PC-3 (cell line): ENCODE measurements at regions not wholly inside any gene's neighbourhood (a gene's known extent, or its start where the extent isn't known, plus 50 kb on each side); places are given as distances from the start of the nearest gene placed in this dataset.

Experiments
- ATAC-seq: fragments of 200-7000 bp; cut with Tn5 transposase; 2 replicates; pipeline ENCODE4 v1.9.1; 2020; ENCODE audit warnings: mild to moderate bottlenecking, moderate library complexity
- BruUV-seq: library from RNA; stranded (reverse); fragments of 400-500 nt; replicated peaks from 2 replicates; lab custom pipeline; 2021; lab: Mats Ljungman, UMichigan
- CTCF ChIA-PET: fragments of 300-600 bp; sonication (Branson Sonifier 250); formaldehyde crosslinking; loops from one replicate; lab custom pipeline; 2022; ENCODE audit warnings: antibody characterized with exemption; lab: Charles Lee
- POLR2A ChIA-PET: fragments of 300-600 bp; sonication (Branson Sonifier 250); formaldehyde crosslinking; loops from one replicate; lab custom pipeline; 2022; ENCODE audit warnings: antibody characterized with exemption; ENCODE audit not compliant: unreplicated experiment; lab: Charles Lee
- DNase-seq: peaks from one replicate; pipeline ENCODE4 v3.0.0-alpha.2; 2015
- H2AFZ ChIP-seq: fragments of 300-600 bp; sonication (generic); 2 replicates; pipeline ENCODE4 v1.6.0; 2016; ENCODE audit warnings: antibody characterized with exemption, low read length
- H3F3A ChIP-seq: fragments of 300-600 bp; sonication (generic); one replicate; pipeline ENCODE4 v1.6.0; 2017; ENCODE audit warnings: antibody characterized with exemption, low read length, control low read depth, mild to moderate bottlenecking; ENCODE audit not compliant: unreplicated experiment
- H3K27ac ChIP-seq: fragments of 300-600 bp; sonication (generic); 2 replicates; pipeline ENCODE4 v1.5.1; 2016; ENCODE audit warnings: mild to moderate bottlenecking, low read length
- H3K27me3 ChIP-seq: fragments of 300-600 bp; sonication (generic); 2 replicates; pipeline ENCODE4 v1.6.1; 2016; ENCODE audit warnings: low read length, mixed read lengths
- H3K36me3 ChIP-seq: fragments of 300-600 bp; sonication (generic); 2 replicates; pipeline ENCODE4 v1.6.1; 2016; ENCODE audit warnings: low read depth, mixed run types, low read length, mixed read lengths
- H3K4me1 ChIP-seq: fragments of 300-600 bp; sonication (generic); 2 replicates; pipeline ENCODE4 v1.5.1; 2016; ENCODE audit warnings: low read length; ENCODE audit not compliant: insufficient read depth
- H3K4me2 ChIP-seq: fragments of 300-600 bp; sonication (generic); 2 replicates; pipeline ENCODE4 v1.6.0; 2016; ENCODE audit warnings: low read length
- H3K4me3 ChIP-seq: fragments of 300-600 bp; sonication (generic); 2 replicates; pipeline ENCODE4 v1.5.1; 2016; ENCODE audit warnings: mild to moderate bottlenecking, low read length, mixed read lengths
- H3K79me2 ChIP-seq: fragments of 300-600 bp; sonication (generic); 2 replicates; pipeline ENCODE4 v1.6.1; 2017; ENCODE audit warnings: low read length, mixed read lengths
- H3K9ac ChIP-seq: fragments of 300-600 bp; sonication (generic); 2 replicates; pipeline ENCODE4 v1.6.0; 2016; ENCODE audit warnings: mild to moderate bottlenecking, low read length
- H3K9me2 ChIP-seq: fragments of 300-600 bp; sonication (generic); replicated peaks from 2 replicates; pipeline ENCODE4 v1.6.1; 2016; ENCODE audit warnings: mixed run types, low read length, mixed read lengths
- H3K9me3 ChIP-seq: fragments of 300-600 bp; sonication (generic); 2 replicates; pipeline ENCODE4 v1.6.1; 2016; ENCODE audit warnings: low read length, mixed read lengths
- H4K20me1 ChIP-seq: fragments of 300-600 bp; sonication (generic); 2 replicates; pipeline ENCODE4 v1.6.1; 2016; ENCODE audit warnings: low read length, mixed read lengths
- EZH2 ChIP-seq: fragments of 300-600 bp; sonication (generic); IDR thresholded peaks from one replicate; pipeline ENCODE4 v1.6.1; 2017; ENCODE audit warnings: antibody characterized with exemption, mild to moderate bottlenecking, low read length; ENCODE audit not compliant: unreplicated experiment
- EZH2phosphoT487 ChIP-seq: fragments of 300-600 bp; sonication (generic); IDR thresholded peaks from 2 replicates; pipeline ENCODE4 v1.6.1; 2018; ENCODE audit warnings: mild to moderate bottlenecking, antibody characterized with exemption, low read length, borderline replicate concordance
- intact Hi-C: fragments of 100-400 bp; cut with micrococcal nuclease; formaldehyde crosslinking; loops from 2 replicates; pipeline ENCODE4 v1.9.0; 2023
- TF ChIP-seq, protein P1 (sequence below): fragments of 300-600 bp; sonication (generic); conservative IDR thresholded peaks from 2 replicates; pipeline ENCODE4 v1.5.1; 2017; ENCODE audit warnings: antibody characterized with exemption, low read depth, mild to moderate bottlenecking, low read length

GRCh38 chr14:83425706-83426105 is 1892.1 kb upstream of the SEL1L start:
- no peaks in the 10 kb centered on the region for H3K4me1 ChIP-seq
- H3K4me2 ChIP-seq, result no peak overlapping the region
- no TSS peak for BruUV-seq
- H4K20me1 ChIP-seq, result no peaks in the 10 kb centered on the region
- no peaks in the 10 kb centered on the region for H3K27me3 ChIP-seq
- no peaks in the 10 kb centered on the region for H3K9me2 ChIP-seq
- no peaks in the 10 kb centered on the region for H3K79me2 ChIP-seq
- H3K9ac ChIP-seq, result no peak overlapping the region
- TF ChIP-seq, protein P1, sequence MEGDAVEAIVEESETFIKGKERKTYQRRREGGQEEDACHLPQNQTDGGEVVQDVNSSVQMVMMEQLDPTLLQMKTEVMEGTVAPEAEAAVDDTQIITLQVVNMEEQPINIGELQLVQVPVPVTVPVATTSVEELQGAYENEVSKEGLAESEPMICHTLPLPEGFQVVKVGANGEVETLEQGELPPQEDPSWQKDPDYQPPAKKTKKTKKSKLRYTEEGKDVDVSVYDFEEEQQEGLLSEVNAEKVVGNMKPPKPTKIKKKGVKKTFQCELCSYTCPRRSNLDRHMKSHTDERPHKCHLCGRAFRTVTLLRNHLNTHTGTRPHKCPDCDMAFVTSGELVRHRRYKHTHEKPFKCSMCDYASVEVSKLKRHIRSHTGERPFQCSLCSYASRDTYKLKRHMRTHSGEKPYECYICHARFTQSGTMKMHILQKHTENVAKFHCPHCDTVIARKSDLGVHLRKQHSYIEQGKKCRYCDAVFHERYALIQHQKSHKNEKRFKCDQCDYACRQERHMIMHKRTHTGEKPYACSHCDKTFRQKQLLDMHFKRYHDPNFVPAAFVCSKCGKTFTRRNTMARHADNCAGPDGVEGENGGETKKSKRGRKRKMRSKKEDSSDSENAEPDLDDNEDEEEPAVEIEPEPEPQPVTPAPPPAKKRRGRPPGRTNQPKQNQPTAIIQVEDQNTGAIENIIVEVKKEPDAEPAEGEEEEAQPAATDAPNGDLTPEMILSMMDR, result no peak
- TF ChIP-seq EZH2, result no peak
- TF ChIP-seq EZH2phosphoT487, result no peak
- H3K9me3 ChIP-seq, result peaks cover 25% of the 10 kb centered on the region; the same call in 1 of the 2 replicates
- ChIA-PET CTCF (no interaction called here), POLR2A (no interaction called here)
- no peak for ATAC-seq
- H3K27ac ChIP-seq, result no peak overlapping the region
- no peak overlapping the region for H3K4me3 ChIP-seq
- H2AFZ ChIP-seq, result no peak overlapping the region
- no peaks in the 10 kb centered on the region for H3K36me3 ChIP-seq
- intact Hi-C loops, result no loop called here
- H3F3A ChIP-seq, result no peaks in the 10 kb centered on the region
- no peak for DNase-seq

DNA sequence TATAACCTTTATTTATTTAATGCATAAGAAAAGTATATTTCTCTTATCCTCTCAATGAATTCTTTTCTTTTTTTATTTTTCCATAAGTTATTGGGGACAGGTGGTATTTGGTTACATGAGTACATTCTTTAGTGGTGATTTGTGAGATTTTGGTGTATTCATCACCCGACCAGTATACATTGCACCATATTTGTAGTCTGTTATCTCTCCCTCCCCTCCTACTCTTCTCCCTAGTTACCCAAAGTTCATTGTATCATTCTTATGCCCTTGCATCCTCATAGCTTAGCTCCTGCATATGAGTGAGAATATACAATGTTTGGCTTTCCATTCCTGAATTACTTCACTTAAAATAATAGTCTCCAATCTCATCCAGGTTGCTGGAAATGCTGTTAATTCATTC is 1900.0 kb upstream of the SEL1L start:
- no peak overlapping the region for H3K4me3 ChIP-seq
- H3K9ac ChIP-seq, result no peak overlapping the region
- peaks cover 5% of the 10 kb centered on the region; the same call in 1 of the 2 replicates for H3K9me3 ChIP-seq
- intact Hi-C loops, result no loop called here
- ChIA-PET POLR2A (no interaction called here), CTCF (no interaction called here)
- TF ChIP-seq EZH2phosphoT487, result no peak
- TF ChIP-seq EZH2, result no peak
- TF ChIP-seq, protein P1, result no peak
- no peaks in the 10 kb centered on the region for H3K79me2 ChIP-seq
- H3K27me3 ChIP-seq, result no peaks in the 10 kb centered on the region
- H3K9me2 ChIP-seq, result no peaks in the 10 kb centered on the region
- H3K4me2 ChIP-seq, result no peak overlapping the region
- no peak overlapping the region for H2AFZ ChIP-seq
- no peak overlapping the region for H3K27ac ChIP-seq
- no peaks in the 10 kb centered on the region for H3K4me1 ChIP-seq
- no peaks in the 10 kb centered on the region for H4K20me1 ChIP-seq
- no TSS peak for BruUV-seq
- H3F3A ChIP-seq, result no peaks in the 10 kb centered on the region
- DNase-seq (peak; percentile 4), ATAC-seq (no peak)
- H3K36me3 ChIP-seq, result no peaks in the 10 kb centered on the region

GRCh38 chr14:83441801-83442200 is 1908.1 kb upstream of the SEL1L start:
- ChIA-PET POLR2A (no interaction called here), CTCF (no interaction called here)
- intact Hi-C loops, result no loop called here
- H3K36me3 ChIP-seq, result no peaks in the 10 kb centered on the region
- no peaks in the 10 kb centered on the region for H3K9me3 ChIP-seq
- no peak overlapping the region for H3K27ac ChIP-seq
- H3K79me2 ChIP-seq, result no peaks in the 10 kb centered on the region
- H3K4me2 ChIP-seq, result no peak overlapping the region
- DNase-seq, result no peak
- H3K4me1 ChIP-seq, result no peaks in the 10 kb centered on the region
- no peak overlapping the region for H2AFZ ChIP-seq
- no peak overlapping the region for H3K4me3 ChIP-seq
- no peaks in the 10 kb centered on the region for H3F3A ChIP-seq
- no peak for ATAC-seq
- no peaks in the 10 kb centered on the region for H4K20me1 ChIP-seq
- TF ChIP-seq EZH2phosphoT487 (no peak), EZH2 (no peak)
- TF ChIP-seq, protein P1, result no peak
- no peaks in the 10 kb centered on the region for H3K9me2 ChIP-seq
- no peak overlapping the region for H3K9ac ChIP-seq
- no peaks in the 10 kb centered on the region for H3K27me3 ChIP-seq
- BruUV-seq, result no TSS peak
